HCT116 (cell line): ENCODE measurements at regions not wholly inside any gene's neighbourhood (a gene's known extent, or its start where the extent isn't known, plus 50 kb on each side); places are given as distances from the start of the nearest gene placed in this dataset.
A peak's percentile ranks its signal among the peaks of the same experiment; 100 is the strongest.

Experiments used
- ATAC-seq: fragments of 200-7000 bp; cut with Tn5 transposase; 2 replicates; pipeline ENCODE4 v1.9.1; 2020; ENCODE audit warnings: mild to moderate bottlenecking, moderate library complexity
- BruUV-seq: library from RNA; stranded (reverse); fragments of 400-500 nt; replicated peaks from 2 replicates; lab custom pipeline; 2021; lab: Mats Ljungman, UMichigan
- CTCF ChIA-PET: fragments of 300-600 bp; sonication (Branson Sonifier 250); formaldehyde crosslinking; loops from one replicate; lab custom pipeline; 2021; ENCODE audit warnings: antibody characterized with exemption; lab: Charles Lee
- POLR2A ChIA-PET: fragments of 300-600, 350-600 bp; sonication (Branson Sonifier 250); formaldehyde crosslinking; loops from one replicate; lab custom pipeline; 2021; ENCODE audit warnings: antibody characterized with exemption; lab: Charles Lee
- RAD21 ChIA-PET, 2 experiments: fragments of 300-600 bp; sonication (Branson Sonifier 250); formaldehyde crosslinking; loops; one replicate each; lab custom pipeline; 2023; ENCODE audit warnings: low total read pairs in 2 of 2; ENCODE audit not compliant: uncharacterized antibody in 2 of 2, unreplicated experiment in 2 of 2, low non-redundant PET in 1 of 2; lab: Charles Lee
- DNase-seq: peaks from one replicate; pipeline ENCODE4 v3.0.0-alpha.2; 2010; ENCODE audit warnings: low read depth, low spot score
- H2AFZ ChIP-seq: fragments of 200-600 bp; shearing (Covaris generic), sonication (generic); 2 replicates; pipeline ENCODE4 v1.6.1; 2017; ENCODE audit warnings: low read depth, mixed run types, mixed read lengths, antibody characterized with exemption, low read length; ENCODE audit not compliant: poor library complexity, severe bottlenecking
- H3K27ac ChIP-seq: 2 replicates; pipeline ENCODE4 v1.5.1; 2012; ENCODE audit warnings: low read depth, low read length
- H3K27me3 ChIP-seq: fragments of 200-600 bp; sonication (generic); 2 replicates; pipeline ENCODE4 v1.6.1; 2016; ENCODE audit warnings: mixed run types, low read length, mixed read lengths; ENCODE audit not compliant: insufficient read depth
- H3K36me3 ChIP-seq, 2 experiments: fragments of 200-500 bp in 1 of 2; fragments of 200-600 bp in 1 of 2; sonication (Bioruptor generic) in 1 of 2; sonication (generic) in 1 of 2; 2 replicates each; pipeline versions ENCODE4 v1.5.1 to v1.6.1; 2014 to 2016; ENCODE audit warnings: low read length in 2 of 2, inconsistent platforms in 1 of 2, mixed read lengths in 1 of 2, mixed run types in 1 of 2; ENCODE audit not compliant: insufficient read depth in 2 of 2, control insufficient read depth in 1 of 2
- H3K4me1 ChIP-seq, 2 experiments: fragments of 200-600 bp in 1 of 2; sonication (generic) in 1 of 2; 2 replicates each; pipeline versions ENCODE4 v1.5.1 to v1.6.1; 2012 to 2017; ENCODE audit warnings: low read length in 2 of 2, inconsistent platforms in 1 of 2, mild to moderate bottlenecking in 1 of 2, mixed read lengths in 1 of 2, mixed run types in 1 of 2, moderate library complexity in 1 of 2; ENCODE audit not compliant: insufficient read depth in 2 of 2, control insufficient read depth in 1 of 2
- H3K4me2 ChIP-seq: fragments of 200-600 bp; sonication (generic); 2 replicates; pipeline ENCODE4 v1.6.1; 2017; ENCODE audit warnings: mixed run types, low read length, mixed read lengths
- H3K4me3 ChIP-seq, 2 experiments: fragments of 200-600 bp in 1 of 2; sonication (generic) in 1 of 2; replicated peaks in 1 of 2; 2 replicates each; pipeline ENCODE4 v1.5.1; 2011 to 2016; ENCODE audit warnings: low read length in 2 of 2, control low read depth in 1 of 2, low read depth in 1 of 2, mild to moderate bottlenecking in 1 of 2, mixed read lengths in 1 of 2, mixed run types in 1 of 2
- H3K79me2 ChIP-seq: fragments of 200-600 bp; sonication (generic); 2 replicates; pipeline ENCODE4 v1.6.1; 2017; ENCODE audit warnings: mild to moderate bottlenecking, mixed run types, low read length, moderate library complexity, mixed read lengths; ENCODE audit not compliant: insufficient read depth
- H3K9ac ChIP-seq: fragments of 200-600 bp; sonication (generic); 2 replicates; pipeline ENCODE4 v1.6.1; 2016; ENCODE audit warnings: low read length, mixed read lengths
- H3K9me2 ChIP-seq: fragments of 200-600 bp; sonication (generic), shearing (Covaris generic); 2 replicates; pipeline ENCODE4 v1.6.1; 2017; ENCODE audit warnings: mixed run types, mild to moderate bottlenecking, moderate library complexity; ENCODE audit not compliant: insufficient read depth
- H3K9me3 ChIP-seq, 2 experiments: fragments of 200-500 bp in 1 of 2; fragments of 200-600 bp in 1 of 2; sonication (Bioruptor generic) in 1 of 2; sonication (generic) in 1 of 2; 2 replicates each; pipeline ENCODE4 v1.6.1; 2014 to 2017; ENCODE audit warnings: low read length in 2 of 2, mixed read lengths in 2 of 2, inconsistent platforms in 1 of 2, low read depth in 1 of 2, mild to moderate bottlenecking in 1 of 2, mixed run types in 1 of 2, moderate library complexity in 1 of 2; ENCODE audit not compliant: control insufficient read depth in 1 of 2, insufficient read depth in 1 of 2
- H4K20me1 ChIP-seq: fragments of 200-600 bp; sonication (generic), shearing (Covaris generic); 2 replicates; pipeline ENCODE4 v1.6.1; 2017; ENCODE audit warnings: mixed run types, mild to moderate bottlenecking, moderate library complexity; ENCODE audit not compliant: insufficient read depth
- CBX3 ChIP-seq: IDR thresholded peaks from 2 replicates; pipeline ENCODE4 v1.6.1; 2012; ENCODE audit warnings: low read depth
- CEBPB ChIP-seq: IDR thresholded peaks from 2 replicates; pipeline ENCODE4 v1.6.1; 2012; ENCODE audit warnings: low read depth
- EGR1 ChIP-seq: IDR thresholded peaks from 2 replicates; pipeline ENCODE4 v1.6.1; 2012; ENCODE audit warnings: low read depth
- FOSL1 ChIP-seq: IDR thresholded peaks from 2 replicates; pipeline ENCODE4 v1.6.1; 2012; ENCODE audit warnings: low read depth
- JUND ChIP-seq: IDR thresholded peaks from 2 replicates; pipeline ENCODE4 v1.6.1; 2012
- MAX ChIP-seq: IDR thresholded peaks from 2 replicates; pipeline ENCODE4 v1.6.1; 2012
- POLR2AphosphoS5 ChIP-seq: IDR thresholded peaks from 2 replicates; pipeline ENCODE4 v1.6.1; 2011; ENCODE audit warnings: mild to moderate bottlenecking, low read depth, low read length, moderate library complexity
- SP1 ChIP-seq: IDR thresholded peaks from 2 replicates; pipeline ENCODE4 v1.6.1; 2012; ENCODE audit warnings: low read depth
- ZFX ChIP-seq: fragments of 450-650 bp; IDR thresholded peaks from 2 replicates; pipeline ENCODE4 v1.6.1; 2017
- ZNF274 ChIP-seq: fragments of 200-500 bp; sonication (Bioruptor generic); IDR thresholded peaks from 2 replicates; pipeline ENCODE4 v1.6.1; 2014; ENCODE audit warnings: mild to moderate bottlenecking, low read depth, low read length, inconsistent platforms
- intact Hi-C: fragments of 100-400 bp; cut with micrococcal nuclease; formaldehyde crosslinking; loops from 2 replicates; pipeline ENCODE4 v1.10.0; 2022

- Histone ChIP-seq H4K20me1 (no peaks in the 10 kb centered on the region), H3K4me1 (peaks cover 19 to 30% of the 10 kb centered on the region in 2 experiments), H3K9ac (peak overlapping the region; percentile 31), H2AFZ (peak overlapping the region; percentile 44)
- intact Hi-C loops, result no loop called here
- POLR2A ChIA-PET, result no interaction called here
- no peak for TF ChIP-seq POLR2AphosphoS5
- peak; percentile 34; the same call in 1 of the 2 replicates for TF ChIP-seq ZFX
- TF ChIP-seq, all 23 proteins: peak for 1
- no peaks in the 10 kb centered on the region for H3K27me3 ChIP-seq
- H3K9me2 ChIP-seq, result no peaks in the 10 kb centered on the region
- no peaks in the 10 kb centered on the region for H3K79me2 ChIP-seq
- peak overlapping the region; percentile 66 for H3K4me2 ChIP-seq
- BruUV-seq, result no TSS peak
- CTCF ChIA-PET, result no interaction called here
- no peak for DNase-seq
- peak overlapping the region in 1 of 2 experiments; percentile 19; a peak in 2 of 4 replicates for H3K4me3 ChIP-seq
- RAD21 ChIA-PET, result interaction anchor here in 1 of 2 experiments (0.5 kb wide), 1 partner anchor 126 kb away, joined by 3 read pairs; no protein-coding TSS in a partner anchor
- peak; percentile 66 for ATAC-seq
- peak overlapping the region; percentile 55 for H3K27ac ChIP-seq
- H3K36me3 ChIP-seq, result no peaks in the 10 kb centered on the region
- H3K9me3 ChIP-seq, result no peaks in the 10 kb centered on the region
These were observed 263.9 kb downstream of the DLL1 start for GRCh38 chr6:170026751-170027646.

GRCh38 chr6:170025935-170026750 lies 264.7 kb downstream of the DLL1 start:
- Histone ChIP-seq H3K4me3 (peak overlapping the region in 1 of 2 experiments; percentile 19; a peak in 3 of 4 replicates), H3K4me2 (peak overlapping the region; percentile 66), H3K36me3 (no peaks in the 10 kb centered on the region), H4K20me1 (no peaks in the 10 kb centered on the region), H2AFZ (no peak overlapping the region), H3K27me3 (no peaks in the 10 kb centered on the region), H3K27ac (peak overlapping the region; percentile 55), H3K4me1 (peaks cover 19 to 30% of the 10 kb centered on the region in 2 experiments), H3K9me3 (no peaks in the 10 kb centered on the region), H3K79me2 (no peaks in the 10 kb centered on the region), H3K9me2 (no peaks in the 10 kb centered on the region), H3K9ac (peak overlapping the region; percentile 31)
- ChIA-PET CTCF (no interaction called here), RAD21 (interaction anchor here in 1 of 2 experiments (0.5 kb wide), 1 partner anchor 127 kb away, joined by 3 read pairs; no protein-coding TSS in a partner anchor), POLR2A (no interaction called here)
- BruUV-seq, result no TSS peak
- ATAC-seq (peak; percentile 86), DNase-seq (peak; percentile 27)
- TF ChIP-seq CBX3, result peak; percentile 85
- TF ChIP-seq MAX, result peak; percentile 91
- TF ChIP-seq EGR1, result peak; percentile 72
- TF ChIP-seq CEBPB, result no peak; the same call in 1 of the 2 replicates
- TF ChIP-seq SP1, result peak; percentile 78
- no peak for TF ChIP-seq ZNF274
- peak; percentile 86 for TF ChIP-seq FOSL1
- TF ChIP-seq JUND, result peak; percentile 90
- intact Hi-C loops, result no loop called here
